ENCODE measurements at regions not wholly inside any gene's neighbourhood (a gene's known extent, or its start where the extent isn't known, plus 50 kb on each side); places are given as distances from the start of the nearest gene placed in this dataset.

- TF ChIP-seq SOX15 (CRISPR knock-in tag; IDR thresholded peaks at IDR 0.05), result no peak
- no peak for TF ChIP-seq ZNF671 (CRISPR knock-in tag; IDR thresholded peaks at IDR 0.05)
- TF ChIP-seq TP53 (CRISPR knock-in tag; IDR thresholded peaks at IDR 0.05), result no peak
- no peak for TF ChIP-seq ZNF317 (CRISPR knock-in tag; IDR thresholded peaks at IDR 0.05; ENCODE audit: borderline replicate concordance, low read depth)
- no peak for TF ChIP-seq ERG (CRISPR knock-in tag; IDR thresholded peaks at IDR 0.05)
- no peak for TF ChIP-seq CBFB (CRISPR knock-in tag; IDR thresholded peaks at IDR 0.05; ENCODE audit: low read depth)
- TF ChIP-seq RELA (CRISPR knock-in tag; IDR thresholded peaks at IDR 0.05; ENCODE audit: borderline replicate concordance), result no peak
Observed at GRCh38 chr4:128573781-128574508, 235.6 kb upstream of the JADE1 start (continued).

GRCh38 chr4:128572778-128573241 lies 236.7 kb upstream of the JADE1 start:
- no peaks in the 10 kb centered on the region for H3K27me3 Mint-ChIP-seq (ENCODE audit: low read depth)
- H3K4me1 Mint-ChIP-seq, result peaks cover 54% of the 10 kb centered on the region
- no peak overlapping the region for H3K27ac Mint-ChIP-seq
- peaks cover 10% of the 10 kb centered on the region for H3K9me3 Mint-ChIP-seq
- DNase-seq (ENCODE audit: low spot score) (no peak), ATAC-seq (no peak)
- peaks cover 12% of the 10 kb centered on the region for H3K36me3 Mint-ChIP-seq
- H3K4me3 Mint-ChIP-seq, result no peak overlapping the region
- POLR2A ChIA-PET, result interaction anchor here (1.6 kb wide), 1 partner anchor 230 kb away, joined by 4 read pairs; no protein-coding TSS in a partner anchor
- TF ChIP-seq ZMAT4 (CRISPR knock-in tag; IDR thresholded peaks at IDR 0.05), result no peak
- no peak for TF ChIP-seq SMAD4 (CRISPR knock-in tag; IDR thresholded peaks at IDR 0.05)
- TF ChIP-seq FOXP1 (CRISPR knock-in tag; IDR thresholded peaks at IDR 0.05; ENCODE audit: borderline replicate concordance), result no peak
- CTCF ChIA-PET, result interaction anchor here (0.9 to 2.3 kb wide), 2 partner anchors 11 to 242 kb away, joined by 3 to 10 read pairs; no protein-coding TSS in a partner anchor

GRCh38 chr4:128571747-128572146 lies 237.8 kb upstream of the JADE1 start:
- H3K27ac Mint-ChIP-seq, result no peak overlapping the region
- H3K4me3 Mint-ChIP-seq, result no peak overlapping the region
- ATAC-seq (no peak), DNase-seq (ENCODE audit: low spot score) (no peak)
- H3K4me1 Mint-ChIP-seq, result peaks cover 63% of the 10 kb centered on the region
- CTCF ChIA-PET, result no interaction called here
- POLR2A ChIA-PET, result no interaction called here
- H3K36me3 Mint-ChIP-seq, result peaks cover 8% of the 10 kb centered on the region
- H3K9me3 Mint-ChIP-seq, result peaks cover 6% of the 10 kb centered on the region
- no peak for TF ChIP-seq CREB1 (CRISPR knock-in tag; IDR thresholded peaks at IDR 0.05)
- TF ChIP-seq CTCF (IDR thresholded peaks at IDR 0.05), result no peak
- no peak for TF ChIP-seq ZNF671 (CRISPR knock-in tag; IDR thresholded peaks at IDR 0.05)
- no peaks in the 10 kb centered on the region for H3K27me3 Mint-ChIP-seq (ENCODE audit: low read depth)

- Mint-ChIP-seq H3K9me3 (no peaks in the 10 kb centered on the region), H3K27ac (no peak overlapping the region)
- POLR2A ChIA-PET, result no interaction called here
- TF ChIP-seq USF2 (CRISPR knock-in tag; IDR thresholded peaks at IDR 0.05), result no peak
- TF ChIP-seq SOX15 (CRISPR knock-in tag; IDR thresholded peaks at IDR 0.05), result no peak
- TF ChIP-seq AR (CRISPR knock-in tag; IDR thresholded peaks at IDR 0.05), result no peak
- TF ChIP-seq E2F5 (CRISPR knock-in tag; IDR thresholded peaks at IDR 0.05), result no peak
- TF ChIP-seq NR1H2 (CRISPR knock-in tag; IDR thresholded peaks at IDR 0.05), result no peak
Observed at GRCh38 chr4:128570387-128570975, 239.0 kb upstream of the JADE1 start.

More at GRCh38 chr4:128570387-128570975, 239.0 kb upstream of the JADE1 start:
- ATAC-seq (no peak), DNase-seq (ENCODE audit: low spot score) (no peak)
- H3K4me1 Mint-ChIP-seq, result peaks cover 72% of the 10 kb centered on the region
- no peaks in the 10 kb centered on the region; the same call in 1 of the 2 replicates for H3K27me3 Mint-ChIP-seq (ENCODE audit: low read depth)
- no peak overlapping the region for H3K4me3 Mint-ChIP-seq
- no peaks in the 10 kb centered on the region for H3K36me3 Mint-ChIP-seq
- CTCF ChIA-PET, result no interaction called here
